ENCODE measurements at regions not wholly inside any gene's neighbourhood (a gene's known extent, or its start where the extent isn't known, plus 50 kb on each side); places are given as distances from the start of the nearest gene placed in this dataset.

DNA sequence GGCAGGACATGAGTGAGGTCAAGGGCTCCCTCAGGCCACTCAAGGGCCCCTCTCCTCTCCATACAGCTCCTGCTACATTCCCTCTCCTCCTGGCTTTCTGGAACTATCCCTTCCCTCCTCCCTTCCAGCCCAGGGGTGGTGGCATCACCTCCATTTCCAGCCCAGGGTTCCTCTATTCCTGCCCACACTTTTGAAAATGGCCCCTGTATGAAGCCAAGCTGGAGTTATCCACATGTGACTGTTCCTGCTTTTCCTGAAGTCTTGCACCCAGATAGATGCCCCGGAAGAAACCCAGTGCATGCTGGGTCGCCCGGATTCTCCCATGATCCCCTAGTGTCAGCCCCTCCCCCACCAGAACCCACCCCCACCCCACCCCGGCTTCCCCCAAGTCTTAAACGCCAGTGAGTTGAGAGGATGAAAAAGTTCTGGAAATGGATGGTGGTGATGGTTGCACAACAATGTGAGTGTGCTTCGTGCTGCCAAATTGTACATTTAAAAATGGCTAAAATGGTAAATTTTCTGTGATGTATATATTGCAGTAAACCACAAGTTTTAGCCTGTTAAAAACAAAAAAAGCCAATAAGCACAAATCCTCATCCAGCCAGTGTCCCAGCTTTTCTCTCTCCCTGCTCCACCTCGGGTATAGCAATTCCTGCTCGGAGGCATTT, 136.9 kb downstream of the SCARB1 start:
- Mint-ChIP-seq H3K27me3 (ENCODE audit: low read depth) (peaks cover 12% of the 10 kb centered on the region), H3K9me3 (no peaks in the 10 kb centered on the region), H3K4me3 (no peak overlapping the region), H3K27ac (no peak overlapping the region), H3K4me1 (ENCODE audit: low read depth) (no peaks in the 10 kb centered on the region), H3K36me3 (ENCODE audit: low read depth) (no peaks in the 10 kb centered on the region)
- no peak for DNase-seq (ENCODE audit: low spot score)

DNA sequence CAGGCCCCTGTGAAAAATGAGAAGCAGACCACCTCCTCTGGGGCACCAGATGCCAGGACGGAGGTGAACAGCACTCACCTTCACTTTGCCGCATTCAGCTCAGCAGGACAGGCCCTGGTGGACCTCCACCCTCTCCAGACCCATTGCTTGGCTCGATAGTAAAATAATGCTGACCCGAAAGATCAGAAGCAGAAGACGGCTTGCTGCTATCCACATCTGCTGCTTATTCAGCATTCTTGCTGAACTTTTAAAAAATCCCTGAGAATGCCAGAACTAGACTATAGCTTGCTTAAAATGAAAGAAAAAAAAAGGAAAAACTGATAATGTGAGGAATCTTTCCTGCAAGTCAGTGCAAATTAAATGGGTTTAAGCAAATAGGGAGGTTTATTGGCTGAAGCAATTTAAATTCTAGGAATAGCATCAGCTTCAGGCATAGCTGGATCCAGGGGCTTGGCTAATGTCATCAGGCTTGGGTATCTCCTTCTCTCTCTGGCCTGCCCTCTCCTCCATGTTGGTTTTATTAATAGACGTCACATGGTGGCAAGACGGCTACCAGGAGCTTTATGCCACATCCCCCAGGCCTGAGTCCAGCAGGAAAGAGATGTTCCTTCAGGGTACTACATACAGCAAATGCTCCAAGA, 137.9 kb downstream of the SCARB1 start:
- no peaks in the 10 kb centered on the region for H3K36me3 Mint-ChIP-seq (ENCODE audit: low read depth)
- no peaks in the 10 kb centered on the region for H3K9me3 Mint-ChIP-seq
- H3K27me3 Mint-ChIP-seq (ENCODE audit: low read depth), result peaks cover 17% of the 10 kb centered on the region
- H3K27ac Mint-ChIP-seq, result no peak overlapping the region
- no peak for DNase-seq (ENCODE audit: low spot score)
- H3K4me3 Mint-ChIP-seq, result no peak overlapping the region
- no peaks in the 10 kb centered on the region for H3K4me1 Mint-ChIP-seq (ENCODE audit: low read depth)

DNA sequence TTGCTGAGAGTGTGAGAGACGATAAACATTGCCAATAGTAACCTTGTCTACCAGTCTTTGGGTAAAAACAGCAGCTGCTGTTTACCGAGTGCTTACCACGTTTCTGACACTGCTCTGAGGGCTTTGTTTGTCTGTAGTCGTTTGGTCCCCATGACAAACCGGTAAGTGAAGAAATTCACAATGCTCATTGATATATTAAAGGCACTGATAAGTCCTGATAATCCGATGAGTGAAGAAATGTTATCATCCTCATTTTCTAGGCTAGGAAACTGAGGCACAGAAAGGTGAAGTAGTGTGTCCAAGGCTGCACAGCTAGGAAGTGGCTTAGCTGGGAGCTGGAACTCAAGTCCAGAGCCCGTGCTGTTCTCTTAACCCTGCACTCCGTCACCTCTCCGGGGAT, 138.6 kb downstream of the SCARB1 start:
- peaks cover 17% of the 10 kb centered on the region for H3K27me3 Mint-ChIP-seq (ENCODE audit: low read depth)
- H3K27ac Mint-ChIP-seq, result no peak overlapping the region
- no peaks in the 10 kb centered on the region for H3K9me3 Mint-ChIP-seq
- DNase-seq (ENCODE audit: low spot score), result no peak
- H3K4me1 Mint-ChIP-seq (ENCODE audit: low read depth), result no peaks in the 10 kb centered on the region
- H3K36me3 Mint-ChIP-seq (ENCODE audit: low read depth), result no peaks in the 10 kb centered on the region
- H3K4me3 Mint-ChIP-seq, result no peak overlapping the region

DNA sequence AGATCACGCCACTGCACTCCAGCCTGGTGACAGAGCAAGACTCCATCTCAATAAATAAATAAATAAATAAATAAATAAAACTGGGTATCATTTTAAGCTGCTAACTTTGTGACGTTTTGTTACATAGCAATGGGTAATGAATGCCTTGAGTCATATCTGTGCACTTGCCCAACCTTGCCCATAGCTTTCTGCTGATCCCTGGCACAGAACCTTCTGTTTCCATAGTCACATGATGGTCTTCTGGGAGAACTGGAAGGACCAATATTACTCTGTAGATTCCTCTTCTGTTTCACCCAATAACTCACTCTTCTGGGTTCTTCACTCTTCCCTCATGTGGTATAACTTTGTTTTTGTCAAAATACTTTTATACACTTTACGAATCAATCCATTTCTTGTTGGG, 140.8 kb downstream of the SCARB1 start:
- H3K9me3 Mint-ChIP-seq, result no peaks in the 10 kb centered on the region
- no peaks in the 10 kb centered on the region for H3K4me1 Mint-ChIP-seq (ENCODE audit: low read depth)
- H3K36me3 Mint-ChIP-seq (ENCODE audit: low read depth), result no peaks in the 10 kb centered on the region
- no peak overlapping the region for H3K27ac Mint-ChIP-seq
- no peak overlapping the region for H3K4me3 Mint-ChIP-seq
- DNase-seq (ENCODE audit: low spot score), result no peak
- peaks cover 17% of the 10 kb centered on the region for H3K27me3 Mint-ChIP-seq (ENCODE audit: low read depth)

DNA sequence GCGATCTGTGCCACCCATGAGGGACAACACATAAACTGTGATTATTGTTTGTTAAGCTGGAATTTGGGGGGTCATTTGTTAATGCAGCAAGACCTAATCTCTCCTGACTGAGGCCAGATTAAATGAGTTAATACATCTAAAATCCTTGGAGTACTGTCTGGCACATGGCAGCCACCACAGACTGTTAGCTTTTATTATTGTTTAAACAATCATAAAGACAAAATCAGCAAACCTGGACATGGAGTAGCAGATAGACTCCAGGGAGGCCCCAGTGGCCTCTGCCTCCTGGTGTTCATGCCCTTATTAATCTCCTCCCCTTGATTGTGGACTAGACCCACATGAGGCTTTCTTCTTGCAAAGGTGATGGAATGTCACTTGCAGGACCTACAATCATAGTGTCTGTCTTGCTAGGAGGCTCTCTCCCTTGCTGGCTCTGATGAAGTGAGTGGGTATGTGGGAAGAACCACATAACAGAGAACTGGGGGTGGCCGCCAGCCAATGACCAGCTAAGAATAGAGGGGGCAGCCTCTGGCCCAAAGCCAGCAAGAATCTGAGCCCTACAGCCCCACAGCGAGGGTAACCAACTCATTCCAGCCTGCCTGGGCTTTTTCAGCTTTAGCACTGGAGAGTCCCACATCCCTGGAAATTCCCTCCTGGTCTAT, 142.0 kb downstream of the SCARB1 start:
- Mint-ChIP-seq H3K4me3 (no peak overlapping the region), H3K27ac (no peak overlapping the region), H3K36me3 (ENCODE audit: low read depth) (no peaks in the 10 kb centered on the region), H3K4me1 (ENCODE audit: low read depth) (no peaks in the 10 kb centered on the region), H3K9me3 (no peaks in the 10 kb centered on the region), H3K27me3 (ENCODE audit: low read depth) (peaks cover 16% of the 10 kb centered on the region)
- no peak for DNase-seq (ENCODE audit: low spot score)

DNA sequence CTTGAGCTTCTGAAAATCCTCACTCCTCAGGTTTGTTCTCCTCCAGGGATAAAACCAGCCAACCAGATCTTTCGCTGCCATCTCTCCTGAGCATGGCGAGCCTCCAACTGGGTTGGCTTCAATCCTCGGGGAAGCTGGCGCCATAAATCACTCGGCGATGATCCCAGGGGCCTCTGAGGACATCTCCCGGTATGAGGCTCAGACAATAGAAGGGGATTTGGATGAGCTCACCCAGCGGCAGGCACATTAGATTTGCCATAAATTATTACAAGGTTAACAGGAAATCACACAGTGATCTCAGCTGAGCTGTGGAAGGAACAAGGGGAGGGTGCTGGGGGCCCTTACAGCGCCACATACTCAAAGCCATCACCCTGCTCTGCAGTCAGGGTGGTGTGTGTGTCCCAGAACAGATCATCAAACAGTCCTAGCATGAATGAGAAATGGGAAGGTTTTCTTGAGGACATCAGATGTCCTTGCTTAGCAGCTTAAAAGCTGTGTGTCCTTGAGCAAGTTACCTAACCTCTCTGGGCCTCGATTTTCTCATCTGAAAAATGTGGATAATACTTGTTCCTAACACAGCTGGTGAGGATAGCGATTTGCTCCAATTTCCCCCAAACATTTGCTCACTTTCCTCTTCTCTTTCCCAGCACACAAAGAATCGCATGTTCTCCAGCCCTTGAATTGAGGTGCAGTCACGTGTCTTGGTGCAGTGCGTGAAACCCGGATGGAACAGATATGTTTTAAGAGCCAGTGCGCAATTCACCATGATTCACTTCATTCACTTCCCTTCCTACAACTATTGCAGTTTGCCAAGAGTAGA, 142.8 kb downstream of the SCARB1 start:
- no peak overlapping the region for H3K27ac Mint-ChIP-seq

DNA sequence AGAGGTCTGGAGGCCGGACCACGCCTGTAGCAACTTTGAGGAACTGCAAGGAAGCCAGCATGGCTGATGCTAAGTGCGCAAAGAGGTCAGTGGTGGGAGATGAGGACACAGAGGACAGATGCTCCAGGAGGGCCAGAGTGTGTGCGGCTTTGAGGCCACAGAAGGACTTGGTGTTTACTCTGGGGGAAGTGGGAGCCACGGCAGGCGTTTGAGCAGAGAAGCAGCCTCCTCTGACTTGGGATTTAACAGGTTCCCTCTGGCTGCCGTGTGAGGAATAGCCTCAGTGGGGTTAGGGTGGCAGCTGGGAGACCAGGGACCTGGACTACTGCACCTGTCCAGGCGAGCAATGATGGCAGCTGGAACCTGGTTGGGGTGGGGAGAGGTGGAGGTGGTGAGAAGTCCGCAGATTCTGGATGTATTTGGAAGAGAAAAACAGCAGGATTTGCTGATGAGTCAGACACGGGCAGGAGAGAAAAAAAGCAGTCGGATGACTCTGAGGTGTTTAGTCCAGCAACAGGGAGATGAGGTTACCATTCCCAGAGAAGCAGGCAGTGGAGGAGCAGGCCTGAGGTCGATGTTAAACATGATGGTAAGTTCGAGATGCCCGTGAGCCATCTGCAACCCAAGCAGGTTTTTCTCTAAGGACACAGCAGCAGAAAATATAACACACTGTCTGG, 143.5 kb downstream of the SCARB1 start:
- H3K27ac Mint-ChIP-seq, result no peak overlapping the region
- no peaks in the 10 kb centered on the region for H3K36me3 Mint-ChIP-seq (ENCODE audit: low read depth)
- peaks cover 2% of the 10 kb centered on the region for H3K4me1 Mint-ChIP-seq (ENCODE audit: low read depth)
- DNase-seq (ENCODE audit: low spot score), result no peak
- H3K9me3 Mint-ChIP-seq, result no peaks in the 10 kb centered on the region
- peaks cover 10% of the 10 kb centered on the region for H3K27me3 Mint-ChIP-seq (ENCODE audit: low read depth)
- H3K4me3 Mint-ChIP-seq, result no peak overlapping the region

More for the DNA sequence above, 142.8 kb downstream of the SCARB1 start:
- H3K9me3 Mint-ChIP-seq, result no peaks in the 10 kb centered on the region
- no peak for DNase-seq (ENCODE audit: low spot score)
- H3K4me1 Mint-ChIP-seq (ENCODE audit: low read depth), result no peaks in the 10 kb centered on the region
- no peak overlapping the region for H3K4me3 Mint-ChIP-seq
- H3K36me3 Mint-ChIP-seq (ENCODE audit: low read depth), result no peaks in the 10 kb centered on the region
- peaks cover 14% of the 10 kb centered on the region for H3K27me3 Mint-ChIP-seq (ENCODE audit: low read depth)

GRCh38 chr12:124719231-124719630, 144.4 kb downstream of the SCARB1 start:
- no peak overlapping the region for H3K4me3 Mint-ChIP-seq
- peaks cover 10% of the 10 kb centered on the region for H3K27me3 Mint-ChIP-seq (ENCODE audit: low read depth)
- no peak overlapping the region for H3K27ac Mint-ChIP-seq
- no peaks in the 10 kb centered on the region for H3K9me3 Mint-ChIP-seq
- no peaks in the 10 kb centered on the region for H3K36me3 Mint-ChIP-seq (ENCODE audit: low read depth)
- no peak for DNase-seq (ENCODE audit: low spot score)
- H3K4me1 Mint-ChIP-seq (ENCODE audit: low read depth), result peaks cover 6% of the 10 kb centered on the region

DNA sequence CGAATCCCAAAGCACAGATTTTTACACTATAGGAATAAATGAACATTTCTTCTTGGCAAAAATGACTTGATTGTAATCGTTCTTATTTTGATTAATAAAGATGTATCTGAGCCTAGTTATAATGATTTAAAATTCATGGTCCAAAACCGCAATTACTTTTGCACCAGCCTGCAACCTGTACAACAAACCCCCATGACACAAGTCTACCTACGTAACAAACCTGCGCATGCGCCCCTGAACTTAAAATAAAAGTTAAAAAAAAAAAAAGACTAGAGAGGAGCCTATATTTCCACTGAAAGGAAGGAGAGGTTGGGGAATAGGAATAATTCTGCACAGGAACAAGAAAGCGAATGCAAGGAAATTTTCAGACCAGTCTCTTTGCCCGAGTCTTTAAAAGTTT, 145.2 kb downstream of the SCARB1 start:
- Mint-ChIP-seq H3K9me3 (no peaks in the 10 kb centered on the region), H3K36me3 (ENCODE audit: low read depth) (no peaks in the 10 kb centered on the region), H3K4me3 (no peak overlapping the region), H3K27me3 (ENCODE audit: low read depth) (peaks cover 10% of the 10 kb centered on the region), H3K27ac (no peak overlapping the region), H3K4me1 (ENCODE audit: low read depth) (peaks cover 13% of the 10 kb centered on the region)
- no peak for DNase-seq (ENCODE audit: low spot score)

DNA sequence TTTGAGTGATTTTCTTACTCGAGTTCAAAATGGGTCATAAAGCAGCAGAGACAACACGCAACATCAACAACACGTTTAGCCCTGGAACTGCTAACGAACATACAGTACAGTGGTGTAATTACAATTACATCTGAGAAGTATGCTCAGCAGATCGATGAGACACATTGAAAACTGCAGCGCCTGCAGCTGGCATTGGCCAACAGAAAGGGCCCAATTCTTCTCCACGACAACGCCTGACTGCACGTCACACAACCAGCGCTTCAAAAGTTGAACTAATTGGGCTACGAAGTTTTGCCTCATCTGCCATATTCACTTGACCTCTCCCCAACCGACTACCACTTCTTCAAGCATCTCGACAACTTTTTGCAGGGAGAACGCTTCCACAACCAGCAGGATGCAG, 145.6 kb downstream of the SCARB1 start:
- peaks cover 8% of the 10 kb centered on the region for H3K27me3 Mint-ChIP-seq (ENCODE audit: low read depth)
- H3K9me3 Mint-ChIP-seq, result no peaks in the 10 kb centered on the region
- H3K36me3 Mint-ChIP-seq (ENCODE audit: low read depth), result no peaks in the 10 kb centered on the region
- H3K27ac Mint-ChIP-seq, result no peak overlapping the region
- peaks cover 18% of the 10 kb centered on the region for H3K4me1 Mint-ChIP-seq (ENCODE audit: low read depth)
- DNase-seq (ENCODE audit: low spot score), result no peak
- H3K4me3 Mint-ChIP-seq, result no peak overlapping the region

- Mint-ChIP-seq H3K4me3 (no peak overlapping the region), H3K27ac (no peak overlapping the region), H3K9me3 (no peaks in the 10 kb centered on the region), H3K27me3 (ENCODE audit: low read depth) (peaks cover 6% of the 10 kb centered on the region), H3K36me3 (ENCODE audit: low read depth) (no peaks in the 10 kb centered on the region), H3K4me1 (ENCODE audit: low read depth) (peaks cover 21% of the 10 kb centered on the region)
- DNase-seq (ENCODE audit: low spot score), result no peak
Observed at GRCh38 chr12:124717318-124717717, 146.3 kb downstream of the SCARB1 start.

DNA sequence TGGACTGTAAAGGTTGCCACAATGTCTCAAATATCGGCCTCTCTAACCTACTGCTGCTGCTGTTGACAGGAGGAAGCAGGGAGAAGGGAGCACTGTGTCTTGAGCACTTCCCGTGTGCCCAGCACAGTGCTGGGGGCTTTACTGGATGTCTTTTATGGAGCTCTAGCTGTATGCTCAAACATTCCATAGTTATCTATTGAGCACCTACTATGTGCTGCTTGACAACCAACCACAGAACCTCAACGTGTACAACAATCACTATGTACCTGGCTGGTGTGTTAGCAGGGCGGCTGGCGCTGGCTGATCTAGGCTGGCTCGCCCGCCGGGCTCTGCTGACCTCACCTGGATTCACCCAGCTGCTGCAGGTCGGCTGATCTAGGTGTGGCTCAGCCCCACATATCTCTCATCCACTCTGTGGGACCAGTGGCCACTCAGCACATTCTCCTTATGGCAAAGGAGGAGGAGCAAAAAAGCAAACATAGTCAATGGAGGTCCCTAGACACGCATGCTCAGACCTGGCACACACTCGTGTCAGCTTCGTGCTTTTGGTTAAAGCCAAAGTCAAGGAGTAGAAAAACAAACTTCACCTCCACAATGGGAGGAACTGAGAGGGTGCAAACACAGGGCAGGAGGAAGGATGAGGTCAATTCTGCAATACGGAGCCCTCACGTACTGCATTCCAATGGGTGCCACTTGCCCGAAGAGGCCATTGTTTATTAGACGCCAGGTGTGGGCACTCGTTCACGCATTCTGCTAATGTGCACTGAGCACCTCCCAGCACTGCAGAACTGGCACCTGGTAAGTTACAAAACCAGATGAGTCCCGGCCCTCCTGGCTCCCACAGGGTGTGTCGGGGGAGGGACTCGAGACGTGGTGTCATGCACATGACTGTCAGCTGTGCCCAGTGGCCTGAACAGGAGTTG, 147.2 kb downstream of the SCARB1 start:
- H3K27ac Mint-ChIP-seq, result no peak overlapping the region

More for the DNA sequence above, 147.2 kb downstream of the SCARB1 start:
- H3K36me3 Mint-ChIP-seq (ENCODE audit: low read depth), result no peaks in the 10 kb centered on the region
- H3K9me3 Mint-ChIP-seq, result no peaks in the 10 kb centered on the region
- peaks cover 21% of the 10 kb centered on the region for H3K4me1 Mint-ChIP-seq (ENCODE audit: low read depth)
- peaks cover 5% of the 10 kb centered on the region for H3K27me3 Mint-ChIP-seq (ENCODE audit: low read depth)
- DNase-seq (ENCODE audit: low spot score), result no peak
- no peak overlapping the region for H3K4me3 Mint-ChIP-seq

Data from T-helper 2 cell treated with Interferon-gamma antibody and Interleukin-4, amounts not matched to agents 5 μg/mL and 100 μg/mL, for 36 hours (primary cell).